CD4-positive, alpha-beta T cell (primary cell): ENCODE measurements at regions not wholly inside any gene's neighbourhood (a gene's known extent, or its start where the extent isn't known, plus 50 kb on each side); places are given as distances from the start of the nearest gene placed in this dataset.

Experiments
- ATAC-seq: fragments of 200-7000 bp; cut with Tn5 transposase; one replicate; pipeline ENCODE4 v1.10.0; 2022; ENCODE audit warnings: mild to moderate bottlenecking; ENCODE audit not compliant: poor library complexity
- CTCF ChIA-PET: fragments of 350-600 bp; sonication (Branson Sonifier 250); formaldehyde crosslinking; loops from one replicate; lab custom pipeline; 2021; ENCODE audit warnings: antibody characterized with exemption, inconsistent platforms; lab: Charles Lee
- POLR2A ChIA-PET: fragments of 350-600 bp; sonication (Branson Sonifier 250); formaldehyde crosslinking; loops from one replicate; lab custom pipeline; 2021; ENCODE audit warnings: antibody characterized with exemption, inconsistent platforms; lab: Charles Lee
- DNase-seq, 14 experiments: peaks; one replicate each; pipeline ENCODE4 v3.0.0-alpha.2; 2013 to 2020; ENCODE audit warnings: mixed read lengths in 2 of 14
- H3K27ac ChIP-seq, 2 donors: one replicate each; pipeline versions ENCODE4 v1.5.1 to v1.7.0; 2013; ENCODE audit warnings: low read length in 2 of 2, low read depth in 1 of 2, mild to moderate bottlenecking in 1 of 2
- H3K27me3 ChIP-seq, 2 experiments: 1 replicate in 1 of 2; 2 replicates in 1 of 2; pipeline versions ENCODE4 v1.6.1 to v1.7.0; 2013; ENCODE audit warnings: low read length in 2 of 2, control low read depth in 1 of 2, mild to moderate bottlenecking in 1 of 2, moderate library complexity in 1 of 2; ENCODE audit not compliant: insufficient read depth in 2 of 2, control insufficient read depth in 1 of 2
- H3K36me3 ChIP-seq: one replicate; pipeline ENCODE4 v1.6.1; 2013; ENCODE audit warnings: low read length, control low read depth; ENCODE audit not compliant: insufficient read depth
- H3K4me1 ChIP-seq: one replicate; pipeline ENCODE4 v1.6.1; 2013; ENCODE audit warnings: low read length, control low read depth; ENCODE audit not compliant: insufficient read depth
- H3K4me3 ChIP-seq: one replicate; pipeline ENCODE4 v1.5.1; 2013; ENCODE audit warnings: mild to moderate bottlenecking, low read length, moderate library complexity
- H3K9me3 ChIP-seq, 2 experiments: 1 replicate in 1 of 2; 2 replicates in 1 of 2; pipeline versions ENCODE4 v1.6.1 to v1.7.0; 2013; ENCODE audit warnings: low read length in 2 of 2, mild to moderate bottlenecking in 2 of 2, control low read depth in 1 of 2, moderate library complexity in 1 of 2; ENCODE audit not compliant: control insufficient read depth in 1 of 2, insufficient read depth in 1 of 2
- H3K27ac Mint-ChIP-seq: one replicate; pipeline ENCODE4 v1.8.0; 2020; ENCODE audit warnings: mixed read lengths
- H3K27me3 Mint-ChIP-seq: one replicate; pipeline ENCODE4 v1.8.0; 2021; ENCODE audit warnings: mixed read lengths
- H3K36me3 Mint-ChIP-seq: one replicate; pipeline ENCODE4 v1.8.0; 2021; ENCODE audit warnings: low read depth, mixed read lengths
- H3K4me1 Mint-ChIP-seq: one replicate; pipeline ENCODE4 v1.8.0; 2021; ENCODE audit warnings: low read depth, mixed read lengths
- H3K4me3 Mint-ChIP-seq: one replicate; pipeline ENCODE4 v1.8.0; 2020; ENCODE audit warnings: mild to moderate bottlenecking, mixed read lengths
- H3K9me3 Mint-ChIP-seq: one replicate; pipeline ENCODE4 v1.8.0; 2020; ENCODE audit warnings: mixed read lengths
- intact Hi-C, 2 experiments: fragments of 100-400 bp; cut with DNase I in 1 of 2; cut with micrococcal nuclease in 1 of 2; formaldehyde crosslinking; loops; one replicate each; pipeline versions ENCODE4 v1.15.1 to v1.9.0; 2023 to 2025; cut with DNase I, micrococcal nuclease
- TF ChIP-seq, protein P1 (sequence below): fragments of 200-600 bp; IDR thresholded peaks from one replicate; pipeline ENCODE4 v1.8.0; 2022; ENCODE audit warnings: antibody characterized with exemption, mild to moderate bottlenecking

DNA sequence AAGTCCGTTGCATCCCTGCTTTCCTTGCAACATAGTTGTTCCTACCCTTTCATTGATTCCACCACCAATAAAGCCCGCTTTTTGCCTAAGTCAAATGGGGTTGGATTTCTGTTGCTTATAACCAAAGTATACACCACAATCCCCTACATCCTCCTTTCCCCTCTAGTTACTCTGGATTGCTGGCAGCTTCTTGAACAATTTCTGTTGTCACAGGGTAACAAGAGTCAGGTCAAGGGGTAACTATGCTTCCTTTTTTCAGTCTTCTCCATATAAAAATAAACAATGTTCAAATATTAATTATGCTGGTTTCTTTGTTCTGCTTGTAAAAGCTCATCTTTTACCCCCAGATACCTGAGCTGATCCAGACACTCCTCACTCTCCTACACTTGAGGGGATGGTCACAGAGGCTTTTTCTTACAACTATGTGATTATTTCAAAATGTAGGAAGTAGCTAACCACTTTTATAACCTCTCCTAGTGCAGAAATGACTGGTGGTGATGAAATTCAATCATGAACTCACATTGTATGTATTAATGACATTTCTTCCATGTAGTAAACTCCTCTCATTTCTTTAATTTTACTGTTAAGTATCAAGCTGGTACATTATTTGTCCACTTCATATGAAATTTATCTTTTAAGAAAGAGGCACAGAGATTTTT is 136.5 kb downstream of the SNX18 start:
- DNase-seq (no peak), ATAC-seq (no peak)
- CTCF ChIA-PET, result no interaction called here
- Histone ChIP-seq H3K4me1 (no peaks in the 10 kb centered on the region), H3K36me3 (no peaks in the 10 kb centered on the region), H3K27ac (no peak overlapping the region), H3K27me3 (no peaks in the 10 kb centered on the region), H3K9me3 (no peaks in the 10 kb centered on the region), H3K4me3 (no peak overlapping the region)
- no peaks in the 10 kb centered on the region for H3K36me3 Mint-ChIP-seq
- no peak overlapping the region for H3K27ac Mint-ChIP-seq
- H3K4me1 Mint-ChIP-seq, result peaks cover 4% of the 10 kb centered on the region
- no peaks in the 10 kb centered on the region for H3K9me3 Mint-ChIP-seq
- POLR2A ChIA-PET, result no interaction called here
- TF ChIP-seq, protein P1, sequence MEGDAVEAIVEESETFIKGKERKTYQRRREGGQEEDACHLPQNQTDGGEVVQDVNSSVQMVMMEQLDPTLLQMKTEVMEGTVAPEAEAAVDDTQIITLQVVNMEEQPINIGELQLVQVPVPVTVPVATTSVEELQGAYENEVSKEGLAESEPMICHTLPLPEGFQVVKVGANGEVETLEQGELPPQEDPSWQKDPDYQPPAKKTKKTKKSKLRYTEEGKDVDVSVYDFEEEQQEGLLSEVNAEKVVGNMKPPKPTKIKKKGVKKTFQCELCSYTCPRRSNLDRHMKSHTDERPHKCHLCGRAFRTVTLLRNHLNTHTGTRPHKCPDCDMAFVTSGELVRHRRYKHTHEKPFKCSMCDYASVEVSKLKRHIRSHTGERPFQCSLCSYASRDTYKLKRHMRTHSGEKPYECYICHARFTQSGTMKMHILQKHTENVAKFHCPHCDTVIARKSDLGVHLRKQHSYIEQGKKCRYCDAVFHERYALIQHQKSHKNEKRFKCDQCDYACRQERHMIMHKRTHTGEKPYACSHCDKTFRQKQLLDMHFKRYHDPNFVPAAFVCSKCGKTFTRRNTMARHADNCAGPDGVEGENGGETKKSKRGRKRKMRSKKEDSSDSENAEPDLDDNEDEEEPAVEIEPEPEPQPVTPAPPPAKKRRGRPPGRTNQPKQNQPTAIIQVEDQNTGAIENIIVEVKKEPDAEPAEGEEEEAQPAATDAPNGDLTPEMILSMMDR, result no peak
- no peak overlapping the region for H3K4me3 Mint-ChIP-seq
- H3K27me3 Mint-ChIP-seq, result no peaks in the 10 kb centered on the region
- intact Hi-C loops, result no loop called here

DNA sequence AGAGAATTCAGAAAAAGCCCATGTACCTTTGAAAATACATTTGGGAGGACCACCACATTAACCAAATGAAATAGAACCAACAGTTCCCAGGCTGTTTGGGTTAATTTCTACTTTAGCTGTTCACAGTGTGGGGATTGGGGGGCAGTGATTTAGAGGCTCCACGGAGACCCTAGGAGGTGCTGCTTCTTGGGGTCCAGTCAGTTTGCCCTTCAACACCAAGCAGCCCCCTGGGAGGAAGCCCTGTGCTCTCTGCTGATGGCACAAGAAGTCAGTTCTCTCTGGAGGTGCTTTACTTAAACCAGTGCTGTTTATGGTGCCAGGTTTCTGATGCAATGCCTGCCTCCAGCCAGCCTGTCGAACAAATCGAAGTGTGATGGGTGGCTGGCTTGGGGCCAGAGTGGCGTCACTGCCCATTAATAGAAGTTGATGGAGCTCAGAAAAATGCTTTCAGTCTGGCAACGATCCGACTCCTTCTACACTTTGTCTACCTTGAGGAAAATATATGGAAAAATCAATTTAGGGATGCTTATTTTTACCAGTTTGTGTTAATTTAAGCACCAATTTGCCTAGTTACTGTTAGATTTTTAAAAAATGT is 134.0 kb downstream of the SNX18 start:
- Histone ChIP-seq H3K4me3 (no peak overlapping the region), H3K9me3 (peaks cover 0 to 6% of the 10 kb centered on the region in 2 experiments), H3K27ac (no peak overlapping the region), H3K27me3 (no peaks in the 10 kb centered on the region), H3K36me3 (no peaks in the 10 kb centered on the region), H3K4me1 (peaks cover 19% of the 10 kb centered on the region)
- Mint-ChIP-seq H3K4me3 (no peak overlapping the region), H3K4me1 (peaks cover 13% of the 10 kb centered on the region), H3K27ac (no peak overlapping the region), H3K36me3 (no peaks in the 10 kb centered on the region), H3K27me3 (no peaks in the 10 kb centered on the region), H3K9me3 (no peaks in the 10 kb centered on the region)
- TF ChIP-seq, protein P1, result no peak
- intact Hi-C loops, result no loop called here
- no peak for DNase-seq
- CTCF ChIA-PET, result no interaction called here
- POLR2A ChIA-PET, result no interaction called here
- no peak for ATAC-seq

DNA sequence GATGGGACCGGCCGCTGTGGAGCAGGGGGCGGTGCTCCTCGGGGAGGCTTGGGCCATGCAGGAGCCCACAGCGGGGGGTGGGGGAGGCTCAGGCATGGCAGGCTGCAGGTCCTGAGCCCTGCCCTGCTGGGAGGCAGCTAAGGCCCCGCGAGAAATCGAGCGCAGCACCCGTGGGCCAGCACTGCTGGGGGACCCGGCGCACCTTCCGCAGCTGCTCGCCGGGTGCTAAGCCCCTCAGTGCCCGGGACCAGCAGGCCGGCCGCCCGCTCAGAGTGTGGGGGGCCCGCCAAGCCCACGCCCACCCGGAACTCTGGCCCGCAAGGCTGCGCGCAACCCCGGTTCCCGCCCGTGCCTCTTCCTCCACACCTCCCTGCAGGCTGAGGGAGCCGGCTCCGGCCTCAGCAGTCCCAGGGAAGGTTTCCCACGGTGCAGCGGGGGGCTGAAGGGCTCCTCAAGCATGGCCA is 131.5 kb downstream of the SNX18 start:
- no peaks in the 10 kb centered on the region for H3K36me3 Mint-ChIP-seq
- no peaks in the 10 kb centered on the region for H3K9me3 Mint-ChIP-seq
- ATAC-seq (no peak), DNase-seq (no peak)
- TF ChIP-seq, protein P1, result no peak
- Histone ChIP-seq H3K4me3 (no peak overlapping the region), H3K9me3 (peaks cover 0 to 6% of the 10 kb centered on the region in 2 experiments), H3K27me3 (no peaks in the 10 kb centered on the region), H3K4me1 (peaks cover 37% of the 10 kb centered on the region), H3K36me3 (no peaks in the 10 kb centered on the region), H3K27ac (no peak overlapping the region)
- ChIA-PET CTCF (no interaction called here), POLR2A (interaction anchor here (1.2 kb wide), 1 partner anchor 124 kb away, joined by 5 read pairs; no protein-coding TSS in a partner anchor)
- intact Hi-C loops, result loop anchor here in 1 of 2 experiments (10.0 kb wide), 1 partner anchor 334 kb away; the partner anchor contains the start of gene ARL15
- no peaks in the 10 kb centered on the region for H3K27me3 Mint-ChIP-seq
- no peak overlapping the region for H3K27ac Mint-ChIP-seq
- H3K4me1 Mint-ChIP-seq, result peaks cover 38% of the 10 kb centered on the region
- H3K4me3 Mint-ChIP-seq, result no peak overlapping the region
